ENCODE measurements at regions not wholly inside any gene's neighbourhood (a gene's known extent, or its start where the extent isn't known, plus 50 kb on each side); places are given as distances from the start of the nearest gene placed in this dataset.

- WGBS (ENCODE audit: insufficient coverage, low lambda C conversion rate): 60% methylated on average over 1 of the region's 1 CpG
- Histone ChIP-seq H3K4me3 (ENCODE audit: low read length) (no peak overlapping the region), H3K9me3 (ENCODE audit: control insufficient read depth, low read depth, low read length) (no peaks in the 10 kb centered on the region)
Observed at GRCh38 chr3:56870436-56870835, 68.7 kb upstream of the ARHGEF3 start.

GRCh38 chr3:56869157-56869889 lies 67.6 kb upstream of the ARHGEF3 start:
- 73% methylated on average over 2 of the region's 6 CpGs for WGBS (ENCODE audit: insufficient coverage, low lambda C conversion rate)
- H3K4me1 ChIP-seq (ENCODE audit: control insufficient read depth, insufficient read depth, low read length): no peaks in the 10 kb centered on the region
- DNase-seq: no peak
- H3K36me3 ChIP-seq (ENCODE audit: control insufficient read depth, insufficient read depth, low read length): no peaks in the 10 kb centered on the region
- no peak overlapping the region for H3K4me3 ChIP-seq (ENCODE audit: low read length)
- no peaks in the 10 kb centered on the region for H3K27me3 ChIP-seq (ENCODE audit: control insufficient read depth, insufficient read depth, low read length)
- no peaks in the 10 kb centered on the region for H3K9me3 ChIP-seq (ENCODE audit: control insufficient read depth, low read depth, low read length)
- H3K27ac ChIP-seq (ENCODE audit: low read length): no peak overlapping the region

More at GRCh38 chr3:56870436-56870835, 68.7 kb upstream of the ARHGEF3 start:
- Histone ChIP-seq H3K4me1 (ENCODE audit: control insufficient read depth, insufficient read depth, low read length) (no peaks in the 10 kb centered on the region), H3K27ac (ENCODE audit: low read length) (no peak overlapping the region), H3K27me3 (ENCODE audit: control insufficient read depth, insufficient read depth, low read length) (no peaks in the 10 kb centered on the region), H3K36me3 (ENCODE audit: control insufficient read depth, insufficient read depth, low read length) (no peaks in the 10 kb centered on the region)
- DNase-seq: no peak

- Histone ChIP-seq H3K9me3 (ENCODE audit: control insufficient read depth, low read depth, low read length) (no peaks in the 10 kb centered on the region), H3K36me3 (ENCODE audit: control insufficient read depth, insufficient read depth, low read length) (no peaks in the 10 kb centered on the region), H3K27me3 (ENCODE audit: control insufficient read depth, insufficient read depth, low read length) (no peaks in the 10 kb centered on the region), H3K27ac (ENCODE audit: low read length) (no peak overlapping the region), H3K4me1 (ENCODE audit: control insufficient read depth, insufficient read depth, low read length) (no peaks in the 10 kb centered on the region), H3K4me3 (ENCODE audit: low read length) (no peak overlapping the region)
- DNase-seq: no peak
- WGBS (ENCODE audit: insufficient coverage, low lambda C conversion rate): 50% methylated on average over 1 of the region's 5 CpGs
Observed at GRCh38 chr3:56868706-56869105, 67.0 kb upstream of the ARHGEF3 start.

- H3K27me3 ChIP-seq (ENCODE audit: control insufficient read depth, insufficient read depth, low read length): no peaks in the 10 kb centered on the region
- no peak overlapping the region for H3K27ac ChIP-seq (ENCODE audit: low read length)
- H3K4me3 ChIP-seq (ENCODE audit: low read length): no peak overlapping the region
- no peaks in the 10 kb centered on the region for H3K4me1 ChIP-seq (ENCODE audit: control insufficient read depth, insufficient read depth, low read length)
- H3K9me3 ChIP-seq (ENCODE audit: control insufficient read depth, low read depth, low read length): no peaks in the 10 kb centered on the region
- no CpG with 5 or more reads among the region's 4 CpGs for WGBS (ENCODE audit: insufficient coverage, low lambda C conversion rate)
- H3K36me3 ChIP-seq (ENCODE audit: control insufficient read depth, insufficient read depth, low read length): no peaks in the 10 kb centered on the region
- DNase-seq: no peak
Observed at GRCh38 chr3:56867671-56868070, 65.9 kb upstream of the ARHGEF3 start.

GRCh38 chr3:56864918-56865524 lies 63.3 kb upstream of the ARHGEF3 start:
- no peak for DNase-seq
- 86% methylated on average over 4 of the region's 6 CpGs for WGBS (ENCODE audit: insufficient coverage, low lambda C conversion rate)
- Histone ChIP-seq H3K27me3 (ENCODE audit: control insufficient read depth, insufficient read depth, low read length) (no peaks in the 10 kb centered on the region), H3K4me1 (ENCODE audit: control insufficient read depth, insufficient read depth, low read length) (no peaks in the 10 kb centered on the region), H3K36me3 (ENCODE audit: control insufficient read depth, insufficient read depth, low read length) (no peaks in the 10 kb centered on the region), H3K27ac (ENCODE audit: low read length) (no peak overlapping the region), H3K9me3 (ENCODE audit: control insufficient read depth, low read depth, low read length) (no peaks in the 10 kb centered on the region), H3K4me3 (ENCODE audit: low read length) (no peak overlapping the region)

- no peak for DNase-seq
- Histone ChIP-seq H3K36me3 (ENCODE audit: control insufficient read depth, insufficient read depth, low read length) (no peaks in the 10 kb centered on the region), H3K27ac (ENCODE audit: low read length) (no peak overlapping the region), H3K4me3 (ENCODE audit: low read length) (no peak overlapping the region), H3K9me3 (ENCODE audit: control insufficient read depth, low read depth, low read length) (no peaks in the 10 kb centered on the region), H3K4me1 (ENCODE audit: control insufficient read depth, insufficient read depth, low read length) (no peaks in the 10 kb centered on the region), H3K27me3 (ENCODE audit: control insufficient read depth, insufficient read depth, low read length) (no peaks in the 10 kb centered on the region)
Observed at GRCh38 chr3:56864090-56864489, 62.3 kb upstream of the ARHGEF3 start.

GRCh38 chr3:56862352-56863062 lies 60.8 kb upstream of the ARHGEF3 start:
- DNase-seq: no peak
- WGBS (ENCODE audit: insufficient coverage, low lambda C conversion rate): 50% methylated on average over 1 of the region's 6 CpGs
- no peaks in the 10 kb centered on the region for H3K27me3 ChIP-seq (ENCODE audit: control insufficient read depth, insufficient read depth, low read length)
- H3K4me3 ChIP-seq (ENCODE audit: low read length): no peak overlapping the region
- H3K27ac ChIP-seq (ENCODE audit: low read length): no peak overlapping the region
- H3K36me3 ChIP-seq (ENCODE audit: control insufficient read depth, insufficient read depth, low read length): no peaks in the 10 kb centered on the region
- no peaks in the 10 kb centered on the region for H3K9me3 ChIP-seq (ENCODE audit: control insufficient read depth, low read depth, low read length)
- H3K4me1 ChIP-seq (ENCODE audit: control insufficient read depth, insufficient read depth, low read length): no peaks in the 10 kb centered on the region

GRCh38 chr3:56861511-56861910 lies 59.8 kb upstream of the ARHGEF3 start:
- Histone ChIP-seq H3K27me3 (ENCODE audit: control insufficient read depth, insufficient read depth, low read length) (no peaks in the 10 kb centered on the region), H3K27ac (ENCODE audit: low read length) (no peak overlapping the region), H3K4me1 (ENCODE audit: control insufficient read depth, insufficient read depth, low read length) (no peaks in the 10 kb centered on the region), H3K36me3 (ENCODE audit: control insufficient read depth, insufficient read depth, low read length) (no peaks in the 10 kb centered on the region), H3K4me3 (ENCODE audit: low read length) (no peak overlapping the region), H3K9me3 (ENCODE audit: control insufficient read depth, low read depth, low read length) (no peaks in the 10 kb centered on the region)
- DNase-seq: no peak
- no CpG with 5 or more reads among the region's 3 CpGs for WGBS (ENCODE audit: insufficient coverage, low lambda C conversion rate)

- H3K9me3 ChIP-seq (ENCODE audit: control insufficient read depth, low read depth, low read length): no peaks in the 10 kb centered on the region
- no CpG with 5 or more reads among the region's 3 CpGs for WGBS (ENCODE audit: insufficient coverage, low lambda C conversion rate)
- DNase-seq: no peak
- no peak overlapping the region for H3K4me3 ChIP-seq (ENCODE audit: low read length)
- no peaks in the 10 kb centered on the region for H3K36me3 ChIP-seq (ENCODE audit: control insufficient read depth, insufficient read depth, low read length)
- H3K27ac ChIP-seq (ENCODE audit: low read length): no peak overlapping the region
- no peaks in the 10 kb centered on the region for H3K4me1 ChIP-seq (ENCODE audit: control insufficient read depth, insufficient read depth, low read length)
- no peaks in the 10 kb centered on the region for H3K27me3 ChIP-seq (ENCODE audit: control insufficient read depth, insufficient read depth, low read length)
Observed at GRCh38 chr3:56860939-56861338, 59.2 kb upstream of the ARHGEF3 start.

GRCh38 chr3:56860351-56860750 lies 58.6 kb upstream of the ARHGEF3 start:
- no peak overlapping the region for H3K27ac ChIP-seq (ENCODE audit: low read length)
- no peaks in the 10 kb centered on the region for H3K9me3 ChIP-seq (ENCODE audit: control insufficient read depth, low read depth, low read length)
- no peaks in the 10 kb centered on the region for H3K27me3 ChIP-seq (ENCODE audit: control insufficient read depth, insufficient read depth, low read length)
- no peak overlapping the region for H3K4me3 ChIP-seq (ENCODE audit: low read length)
- no peaks in the 10 kb centered on the region for H3K4me1 ChIP-seq (ENCODE audit: control insufficient read depth, insufficient read depth, low read length)
- no peak for DNase-seq
- no peaks in the 10 kb centered on the region for H3K36me3 ChIP-seq (ENCODE audit: control insufficient read depth, insufficient read depth, low read length)

Data from large intestine (tissue), 3 donors.